HG02678 (cell line): ENCODE measurements at regions not wholly inside any gene's neighbourhood (a gene's known extent, or its start where the extent isn't known, plus 50 kb on each side); places are given as distances from the start of the nearest gene placed in this dataset.
"Not testable (repeated sequence)": the region's sequence is repeated elsewhere in the genome, so short reads cannot be mapped to it uniquely, and the experiment has no call there.

ENCODE experiments used
- ATAC-seq: cut with Tn5 transposase; IDR thresholded peaks from one replicate; pipeline ENCODE4 v1.9.1; 2021; ENCODE audit warnings: mild to moderate bottlenecking, moderate library complexity; ENCODE audit not compliant: unreplicated experiment

DNA sequence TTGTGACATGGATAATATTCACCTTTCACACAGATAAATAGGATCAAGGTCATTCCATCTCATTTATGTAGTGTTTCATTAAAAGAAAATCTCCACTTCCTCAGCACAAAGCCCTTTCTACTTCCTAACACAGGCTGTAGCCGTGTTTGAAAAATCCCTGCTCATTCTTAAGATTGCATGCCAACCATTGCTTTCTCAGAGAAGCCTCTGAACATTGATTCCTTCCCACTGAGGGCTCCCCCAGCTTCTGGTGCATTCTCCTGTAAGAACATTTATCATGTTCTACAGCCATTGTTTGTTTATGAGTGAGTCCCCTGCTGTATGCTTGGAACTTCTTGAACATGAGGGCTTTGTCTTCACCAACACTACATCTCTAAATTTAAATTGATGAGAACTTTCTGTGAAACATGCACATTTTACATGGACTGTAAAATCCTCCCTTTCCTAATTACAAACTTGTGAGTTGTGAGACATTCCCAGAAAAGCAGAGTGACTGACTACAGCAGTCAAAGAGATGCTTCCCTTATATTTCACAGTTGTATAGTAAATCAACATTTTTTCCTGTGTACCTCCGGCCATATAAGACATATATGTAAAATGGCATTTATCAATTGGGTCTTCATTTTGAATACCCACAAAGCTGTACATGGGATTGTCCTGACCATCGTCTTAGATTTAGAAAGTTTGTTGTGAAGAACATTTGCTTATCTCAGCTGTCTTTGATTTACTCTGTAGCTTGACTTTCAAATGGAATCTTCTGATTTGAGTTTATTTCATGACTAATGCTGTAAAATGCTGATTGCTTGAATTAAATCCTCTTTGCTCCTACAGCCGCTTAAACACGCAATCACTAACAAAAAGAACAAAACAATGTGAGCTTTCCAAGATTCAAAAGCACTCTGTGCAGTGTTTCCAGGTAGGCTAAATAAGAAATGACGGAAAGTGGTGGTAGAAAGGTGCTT lies 600.5 kb upstream of the SLIT2 start:
- ATAC-seq, result no peak

DNA sequence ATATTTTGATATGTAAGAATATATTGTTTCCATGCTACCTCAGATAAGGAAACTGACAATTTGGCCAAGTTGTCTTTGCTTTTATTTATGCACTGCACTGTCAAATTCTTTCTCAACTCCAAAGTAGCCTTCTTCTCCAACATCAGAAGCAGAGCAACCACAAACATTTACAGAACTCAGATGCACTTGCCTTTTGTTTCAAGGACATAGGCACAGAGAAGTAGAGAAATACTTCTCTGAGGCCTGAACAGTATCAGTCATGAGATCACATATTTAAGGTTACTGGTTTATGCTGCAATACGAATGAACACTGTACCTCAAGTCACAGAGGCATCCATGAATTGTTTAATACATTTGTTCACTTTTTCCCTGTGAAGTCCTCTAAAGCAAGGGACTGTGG lies 606.1 kb upstream of the SLIT2 start:
- no peak for ATAC-seq

- ATAC-seq, result no peak
Measured at GRCh38 chr4:19636451-19636850, 615.3 kb upstream of the SLIT2 start.

DNA sequence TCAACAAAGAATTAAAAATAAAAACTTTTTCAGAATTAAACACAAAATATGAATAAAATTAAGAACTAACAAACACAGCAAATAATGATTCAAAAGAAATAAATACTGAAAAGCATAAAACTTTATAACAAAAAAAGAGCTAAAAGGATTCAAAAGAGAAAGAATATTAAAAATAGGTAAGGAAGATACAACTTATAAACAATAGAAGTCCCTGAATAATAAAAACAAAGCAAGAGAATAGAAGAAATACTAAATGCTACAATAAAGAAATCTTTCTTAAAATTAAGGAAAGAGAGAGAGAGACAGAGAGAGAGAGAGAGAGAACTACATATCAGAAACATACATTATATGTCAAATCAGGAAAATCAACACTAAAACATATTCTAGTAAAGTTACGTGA lies 619.9 kb upstream of the SLIT2 start:
- ATAC-seq, result no peak

- ATAC-seq, result no peak
Measured at GRCh38 chr4:19623866-19624265, 627.8 kb upstream of the SLIT2 start.

DNA sequence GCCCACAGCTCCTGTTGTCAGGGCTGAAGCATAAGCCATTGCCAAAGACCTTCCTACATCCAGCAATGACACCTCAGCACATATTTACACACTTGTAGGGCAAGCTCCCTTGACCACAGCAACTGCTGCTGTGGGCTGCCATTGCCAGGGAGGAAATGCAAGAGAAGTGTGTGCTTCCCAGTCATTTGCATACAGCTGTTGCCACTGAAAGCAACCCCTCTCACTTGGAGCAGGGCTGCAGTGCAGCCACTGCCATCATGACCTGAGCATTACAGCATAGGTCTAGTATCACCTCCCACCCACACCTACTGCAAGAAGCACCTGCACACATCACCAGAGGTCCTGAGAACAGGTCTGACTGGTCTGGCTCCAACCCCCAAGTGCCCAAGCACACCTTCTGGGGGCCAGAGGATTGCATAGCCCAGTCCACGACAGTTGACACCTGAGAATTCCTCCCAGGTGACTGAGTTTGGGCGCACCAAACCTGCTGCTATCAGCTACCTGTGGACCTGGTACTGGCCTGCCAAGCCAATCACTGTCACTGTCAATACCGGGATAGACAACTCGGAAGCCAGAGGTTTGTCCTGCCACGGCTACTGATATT lies 636.5 kb upstream of the SLIT2 start:
- ATAC-seq, result no peak

DNA sequence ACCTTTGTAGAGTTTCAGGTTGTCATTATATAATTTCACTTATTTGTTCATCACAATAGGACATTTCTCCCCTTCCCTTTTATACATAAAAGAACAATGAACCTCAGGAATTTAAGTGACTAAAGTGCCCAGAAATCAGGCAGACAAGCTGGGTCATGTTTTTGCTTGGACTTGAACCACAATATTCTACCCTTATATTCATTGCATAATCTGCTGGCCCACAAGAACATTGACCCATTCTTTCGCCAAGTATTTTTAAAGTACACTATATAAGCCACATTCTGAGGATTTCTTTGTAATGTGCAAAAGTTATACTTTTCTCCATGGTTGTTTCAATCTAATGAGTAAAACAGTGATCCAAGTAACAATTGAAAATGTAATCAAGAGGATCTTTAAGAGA lies 637.5 kb upstream of the SLIT2 start:
- no peak for ATAC-seq

DNA sequence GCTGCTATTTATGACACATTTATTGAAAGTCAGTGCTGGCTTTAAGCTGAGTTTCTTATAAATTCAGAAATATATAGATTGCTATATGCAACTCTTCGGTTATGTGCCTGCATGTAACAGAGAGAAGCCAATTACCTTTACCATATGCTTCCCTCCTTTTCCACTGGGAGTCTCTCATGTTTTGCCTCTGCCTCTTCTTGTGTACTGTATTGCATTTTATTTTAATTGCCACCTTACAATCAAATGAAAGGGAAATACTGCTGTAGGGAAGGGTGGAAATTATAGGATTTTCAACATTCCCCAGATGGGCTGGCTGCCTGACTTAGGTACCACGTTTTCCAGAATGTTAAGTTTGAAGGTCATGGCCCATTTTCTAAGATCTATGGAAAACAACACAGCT lies 655.4 kb upstream of the SLIT2 start:
- ATAC-seq, result no peak

DNA sequence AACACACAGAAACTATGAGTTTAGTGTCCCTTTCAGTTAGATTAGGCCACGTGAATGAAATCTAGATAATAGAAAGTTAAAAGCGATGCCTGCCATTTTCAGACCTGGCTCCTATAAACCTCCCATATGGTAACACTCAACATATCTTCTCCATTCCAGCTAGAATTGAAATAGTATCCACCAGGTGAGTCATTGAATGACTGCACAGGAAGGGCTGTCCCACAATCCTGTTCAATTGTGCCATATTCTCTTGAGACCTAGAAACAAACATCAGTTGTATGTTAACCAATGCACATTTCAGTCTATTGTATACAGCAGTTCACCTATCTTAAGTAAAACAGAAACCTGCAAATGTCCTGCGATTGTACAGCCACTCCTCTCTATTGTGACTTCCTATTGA lies 659.3 kb upstream of the SLIT2 start:
- no peak for ATAC-seq

DNA sequence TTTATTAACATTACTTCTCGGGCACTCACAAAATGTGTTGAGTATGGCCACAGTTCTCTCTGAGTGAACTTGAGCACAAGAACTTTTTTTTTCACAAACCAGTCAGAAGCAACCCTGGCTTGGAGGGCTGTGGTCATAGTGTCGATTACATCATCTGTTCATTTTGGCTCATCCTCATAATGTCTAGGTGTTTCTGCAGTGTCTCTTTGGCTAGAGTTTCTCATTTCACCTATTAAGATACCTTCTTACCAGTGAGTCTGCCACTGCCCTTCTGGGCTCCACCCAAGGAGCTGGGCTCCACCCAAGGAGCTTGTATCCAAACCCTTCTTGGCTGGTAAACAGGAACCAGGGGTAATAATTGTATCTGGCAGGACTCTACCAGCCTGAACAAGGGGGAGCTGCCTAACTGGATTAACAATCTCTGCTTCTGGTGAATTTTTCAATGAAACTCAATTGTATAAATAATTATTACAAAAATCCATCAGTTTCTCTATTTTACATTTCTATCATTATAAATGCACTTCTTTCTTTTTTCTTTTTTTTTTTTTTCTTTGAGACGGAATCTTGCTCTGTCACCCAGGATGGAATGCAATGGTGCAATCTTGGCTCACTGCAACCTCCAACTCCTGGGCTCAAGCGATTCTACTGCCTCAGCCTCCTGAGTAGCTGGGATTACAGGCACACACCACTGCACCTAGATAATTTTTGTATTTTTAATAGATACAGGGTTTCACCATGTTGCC lies 667.7 kb upstream of the SLIT2 start:
- no peak for ATAC-seq

DNA sequence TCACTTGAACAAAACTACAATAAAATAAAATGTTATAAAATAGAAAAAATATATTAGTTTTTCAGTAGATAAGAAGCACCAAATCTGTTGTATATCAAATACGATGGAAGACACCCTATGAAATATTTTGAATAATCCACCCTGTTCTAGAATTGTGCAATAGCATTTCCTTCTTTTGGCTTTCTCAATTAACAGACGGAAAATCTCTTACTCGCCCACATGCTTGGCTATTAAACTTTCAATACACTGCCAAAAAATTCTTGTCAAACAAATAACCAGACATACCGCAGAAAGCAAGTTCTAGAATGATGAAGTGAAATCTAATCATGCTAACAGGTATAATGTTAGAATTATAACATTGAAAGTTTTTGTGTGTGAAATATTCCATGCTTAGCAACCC lies 671.6 kb upstream of the SLIT2 start:
- ATAC-seq, result no peak

- no peak for ATAC-seq
Measured at GRCh38 chr4:19579608-19580007, 672.1 kb upstream of the SLIT2 start.

DNA sequence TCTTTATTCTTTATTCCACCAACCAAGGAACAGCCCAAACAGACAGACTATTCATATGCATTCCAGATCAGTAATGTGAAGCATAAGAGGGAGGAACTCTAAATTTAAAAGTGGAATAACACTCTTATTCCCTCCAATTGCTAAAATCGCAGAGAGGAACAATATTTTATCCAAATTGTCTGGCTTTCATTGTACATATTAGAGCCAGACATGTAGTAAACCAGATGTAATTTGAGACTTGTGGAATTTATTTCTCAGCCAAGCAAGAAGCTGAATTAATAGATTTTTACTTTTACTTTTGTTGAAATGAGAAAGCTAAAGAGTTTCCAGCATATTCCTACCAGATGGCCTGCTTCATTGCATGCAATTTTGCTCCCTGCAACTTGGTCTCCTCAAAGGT lies 674.6 kb upstream of the SLIT2 start:
- ATAC-seq, result no peak

- no peak for ATAC-seq
Measured at GRCh38 chr4:19575924-19576323, 675.8 kb upstream of the SLIT2 start.

GRCh38 chr4:19566041-19566440 lies 685.7 kb upstream of the SLIT2 start:
- ATAC-seq, result no peak

DNA sequence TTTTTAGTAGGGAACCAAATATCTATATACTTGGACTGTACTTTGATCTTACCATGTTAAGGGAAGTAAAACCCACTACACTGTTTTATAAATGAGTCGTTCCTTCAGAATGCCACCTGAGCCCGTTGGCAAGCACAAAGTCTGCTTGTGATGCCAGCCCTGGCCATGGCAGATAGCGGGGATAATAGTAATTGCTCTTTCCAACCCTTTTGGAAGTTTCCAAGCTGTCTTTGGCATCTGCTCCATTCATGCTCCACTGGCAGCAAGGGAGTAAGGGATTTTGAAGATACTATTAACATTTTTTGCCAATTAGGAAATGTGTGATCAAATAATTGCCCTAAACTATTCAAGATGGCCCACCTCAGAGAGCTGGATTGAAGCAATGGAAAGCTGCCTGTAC lies 689.2 kb upstream of the SLIT2 start:
- no peak for ATAC-seq

DNA sequence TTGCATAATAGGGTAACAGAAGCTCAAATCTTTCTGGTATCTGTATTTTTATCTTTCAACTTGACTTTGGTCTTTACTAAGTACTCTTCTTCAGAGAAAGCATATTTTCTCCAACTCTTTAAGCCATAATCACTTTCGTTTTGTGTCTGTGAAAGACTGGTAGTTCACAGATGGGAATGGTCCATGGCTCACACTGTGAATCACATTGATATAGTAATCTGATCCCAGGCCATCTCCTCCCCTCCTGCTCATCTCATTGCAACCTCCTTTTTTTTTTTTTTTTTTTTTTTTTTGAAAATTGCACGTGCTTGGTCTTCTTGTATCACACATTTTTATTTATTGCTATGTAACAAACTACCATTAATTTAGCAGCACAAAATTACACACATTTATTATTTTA lies 694.5 kb upstream of the SLIT2 start:
- no peak for ATAC-seq

- not testable (repeated sequence) for ATAC-seq
Measured at GRCh38 chr4:19556276-19556675, 695.4 kb upstream of the SLIT2 start.

GRCh38 chr4:19547463-19547862 lies 704.2 kb upstream of the SLIT2 start:
- ATAC-seq, result no peak

DNA sequence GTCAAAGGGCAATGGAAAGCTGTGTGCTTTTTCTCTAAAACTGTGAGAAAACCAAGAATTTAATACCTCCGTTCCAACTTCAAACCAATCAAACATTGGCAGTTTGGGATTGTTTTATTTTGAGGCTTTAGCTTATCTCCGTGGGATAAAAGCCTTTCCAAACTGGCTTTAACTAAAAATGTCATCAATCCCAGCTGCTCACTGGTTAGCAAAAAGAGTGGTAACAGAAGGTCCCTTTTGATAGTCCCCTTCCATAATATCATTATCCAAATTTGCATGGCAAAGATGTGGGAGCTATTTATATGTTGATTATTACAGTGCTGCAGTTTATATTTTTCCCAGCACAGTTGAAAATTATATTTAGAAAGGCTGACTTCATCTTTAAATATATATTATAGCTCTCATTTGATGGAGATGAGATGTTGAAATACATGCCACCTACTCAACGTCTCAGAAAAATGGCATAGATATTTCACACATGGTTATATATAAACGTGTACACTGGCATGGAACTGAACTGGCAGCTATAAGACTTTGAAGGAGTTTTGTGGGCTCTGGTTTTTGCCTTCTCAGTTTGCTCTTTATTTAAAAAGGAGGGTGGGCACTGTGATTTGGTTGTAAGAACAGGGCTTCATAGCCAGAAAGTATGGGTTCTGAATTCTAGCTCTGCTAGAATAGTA lies 707.1 kb upstream of the SLIT2 start:
- no peak for ATAC-seq

- no peak for ATAC-seq
Measured at GRCh38 chr4:19540859-19541540, 710.7 kb upstream of the SLIT2 start.
